MM.1S (cell line): ENCODE measurements at regions not wholly inside any gene's neighbourhood (a gene's known extent, or its start where the extent isn't known, plus 50 kb on each side); places are given as distances from the start of the nearest gene placed in this dataset.

ENCODE experiments used
- EZH2 ChIP-seq: fragments of 300-600 bp; sonication (generic); optimal IDR thresholded peaks from 2 replicates; pipeline ENCODE3; 2017; ENCODE audit warnings: low read depth, mild to moderate bottlenecking, antibody characterized with exemption, low read length, mixed read lengths
- EZH2phosphoT487 ChIP-seq: fragments of 300-600 bp; sonication (generic); IDR thresholded peaks from 2 replicates; pipeline ENCODE4 v1.6.1; 2018; ENCODE audit warnings: antibody characterized with exemption, low read length
- TF ChIP-seq, protein P1 (sequence below): fragments of 300-600 bp; sonication (generic); IDR thresholded peaks from 2 replicates; pipeline ENCODE4 v1.5.1; 2016; ENCODE audit warnings: antibody characterized with exemption, low read length, mixed read lengths

DNA sequence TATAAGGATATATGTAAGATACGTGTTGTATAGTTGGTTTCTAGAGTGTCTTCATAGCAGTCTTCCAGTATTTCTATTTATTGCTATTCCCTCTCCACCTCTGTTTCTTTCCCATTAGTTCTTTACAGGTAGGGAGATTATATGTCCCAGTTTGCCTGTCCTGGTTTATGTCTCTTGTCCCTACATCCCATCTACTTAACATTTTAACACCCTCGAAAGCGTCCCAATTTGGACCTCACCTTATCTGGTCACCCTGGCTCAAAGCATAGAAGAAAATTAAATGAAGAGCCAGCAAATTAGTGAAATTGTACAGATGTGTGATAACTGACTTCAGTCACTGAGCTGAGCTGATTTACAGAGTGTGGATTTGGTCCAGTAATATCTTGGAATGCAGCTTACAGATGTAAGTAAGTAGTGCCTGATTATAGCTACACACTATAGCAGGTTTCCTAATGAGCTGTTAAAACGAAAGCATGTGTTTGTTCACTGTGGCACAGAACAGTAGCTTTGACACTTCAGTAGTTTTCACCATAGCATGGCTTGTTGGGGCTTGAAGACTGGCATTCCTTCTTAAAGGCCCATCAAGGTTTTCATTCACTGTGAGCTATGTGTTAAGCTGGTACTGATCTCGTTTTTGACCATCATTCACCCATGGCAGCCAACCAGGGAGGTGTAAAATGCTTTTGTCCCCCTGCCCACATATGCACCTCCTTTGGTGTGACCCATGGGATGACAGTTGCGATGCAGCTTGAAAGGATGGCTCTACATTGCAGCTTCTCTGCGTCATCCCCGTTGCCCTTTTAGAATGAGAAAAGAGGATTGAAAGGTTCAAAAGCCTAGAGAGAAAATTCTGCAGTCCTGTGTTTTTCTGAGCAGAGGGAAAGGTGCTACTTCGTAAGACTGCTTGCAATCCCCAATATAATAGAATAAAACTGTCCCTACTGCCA is 192.1 kb upstream of the DMRT1 start:
- TF ChIP-seq, protein P1, sequence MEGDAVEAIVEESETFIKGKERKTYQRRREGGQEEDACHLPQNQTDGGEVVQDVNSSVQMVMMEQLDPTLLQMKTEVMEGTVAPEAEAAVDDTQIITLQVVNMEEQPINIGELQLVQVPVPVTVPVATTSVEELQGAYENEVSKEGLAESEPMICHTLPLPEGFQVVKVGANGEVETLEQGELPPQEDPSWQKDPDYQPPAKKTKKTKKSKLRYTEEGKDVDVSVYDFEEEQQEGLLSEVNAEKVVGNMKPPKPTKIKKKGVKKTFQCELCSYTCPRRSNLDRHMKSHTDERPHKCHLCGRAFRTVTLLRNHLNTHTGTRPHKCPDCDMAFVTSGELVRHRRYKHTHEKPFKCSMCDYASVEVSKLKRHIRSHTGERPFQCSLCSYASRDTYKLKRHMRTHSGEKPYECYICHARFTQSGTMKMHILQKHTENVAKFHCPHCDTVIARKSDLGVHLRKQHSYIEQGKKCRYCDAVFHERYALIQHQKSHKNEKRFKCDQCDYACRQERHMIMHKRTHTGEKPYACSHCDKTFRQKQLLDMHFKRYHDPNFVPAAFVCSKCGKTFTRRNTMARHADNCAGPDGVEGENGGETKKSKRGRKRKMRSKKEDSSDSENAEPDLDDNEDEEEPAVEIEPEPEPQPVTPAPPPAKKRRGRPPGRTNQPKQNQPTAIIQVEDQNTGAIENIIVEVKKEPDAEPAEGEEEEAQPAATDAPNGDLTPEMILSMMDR: no peak
- TF ChIP-seq EZH2 (no peak), EZH2phosphoT487 (no peak)
